Breast epithelium (tissue), 3 donors: ENCODE measurements at regions not wholly inside any gene's neighbourhood (a gene's known extent, or its start where the extent isn't known, plus 50 kb on each side); places are given as distances from the start of the nearest gene placed in this dataset.

ENCODE experiments used
- POLR2A ChIP-seq: fragments of 450-650 bp; IDR thresholded peaks from one replicate; pipeline ENCODE4 v1.6.1; 2016; ENCODE audit warnings: antibody characterized with exemption, mild to moderate bottlenecking, moderate library complexity
- TF ChIP-seq, protein P1 (sequence below), 3 donors: fragments of 450-650 bp; IDR thresholded peaks; one replicate each; pipeline ENCODE4 v1.5.1; 2016 to 2017; ENCODE audit warnings: antibody characterized with exemption in 3 of 3, mild to moderate bottlenecking in 3 of 3, moderate library complexity in 3 of 3

DNA sequence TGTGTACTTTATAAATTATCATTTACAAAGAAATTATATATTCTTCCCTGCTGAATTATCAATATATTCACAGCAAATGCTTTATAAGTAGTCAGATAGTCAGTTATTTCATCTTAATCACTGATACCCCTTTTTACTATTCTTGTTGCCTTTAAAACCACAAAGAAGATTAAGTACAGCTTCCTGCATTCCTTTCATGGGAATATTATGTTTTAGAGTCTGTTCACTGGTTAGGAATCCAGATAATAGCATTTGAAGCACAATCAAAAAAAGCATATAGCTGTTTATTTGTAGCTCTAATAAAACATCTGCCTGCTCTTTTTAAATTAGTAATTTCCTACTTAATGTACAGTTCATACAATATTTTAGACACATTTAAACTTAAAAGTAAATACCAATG lies 508.9 kb downstream of the FBXO15 start:
- TF ChIP-seq, protein P1, sequence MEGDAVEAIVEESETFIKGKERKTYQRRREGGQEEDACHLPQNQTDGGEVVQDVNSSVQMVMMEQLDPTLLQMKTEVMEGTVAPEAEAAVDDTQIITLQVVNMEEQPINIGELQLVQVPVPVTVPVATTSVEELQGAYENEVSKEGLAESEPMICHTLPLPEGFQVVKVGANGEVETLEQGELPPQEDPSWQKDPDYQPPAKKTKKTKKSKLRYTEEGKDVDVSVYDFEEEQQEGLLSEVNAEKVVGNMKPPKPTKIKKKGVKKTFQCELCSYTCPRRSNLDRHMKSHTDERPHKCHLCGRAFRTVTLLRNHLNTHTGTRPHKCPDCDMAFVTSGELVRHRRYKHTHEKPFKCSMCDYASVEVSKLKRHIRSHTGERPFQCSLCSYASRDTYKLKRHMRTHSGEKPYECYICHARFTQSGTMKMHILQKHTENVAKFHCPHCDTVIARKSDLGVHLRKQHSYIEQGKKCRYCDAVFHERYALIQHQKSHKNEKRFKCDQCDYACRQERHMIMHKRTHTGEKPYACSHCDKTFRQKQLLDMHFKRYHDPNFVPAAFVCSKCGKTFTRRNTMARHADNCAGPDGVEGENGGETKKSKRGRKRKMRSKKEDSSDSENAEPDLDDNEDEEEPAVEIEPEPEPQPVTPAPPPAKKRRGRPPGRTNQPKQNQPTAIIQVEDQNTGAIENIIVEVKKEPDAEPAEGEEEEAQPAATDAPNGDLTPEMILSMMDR (IDR thresholded peaks at IDR 0.05): no peak
- no peak for TF ChIP-seq POLR2A
